K562 (cell line): ENCODE measurements at regions not wholly inside any gene's neighbourhood (a gene's known extent, or its start where the extent isn't known, plus 50 kb on each side); places are given as distances from the start of the nearest gene placed in this dataset.

Source experiments
- ATAC-seq: fragments of 200-7000 bp; cut with Tn5 transposase; 3 replicates; pipeline ENCODE4 v1.9.1; 2020; ENCODE audit warnings: moderate library complexity
- BruUV-seq: library from RNA; stranded (reverse); fragments of 400-500 nt; replicated peaks from 2 replicates; lab custom pipeline; 2021; lab: Mats Ljungman, UMichigan
- CTCF ChIA-PET: fragments of 300-600 bp; formaldehyde crosslinking; extraction: SDS; loops from one replicate; lab custom pipeline; 2021; ENCODE audit warnings: low intra/inter-chr PET ratio; lab: Yijun Ruan, JAX
- POLR2A ChIA-PET: fragments of 300-600, 350-650 bp; sonication (Branson Sonifier 250); formaldehyde crosslinking; extraction: SDS; loops from one replicate; lab custom pipeline; 2021; ENCODE audit warnings: antibody characterized with exemption, inconsistent platforms; lab: Yijun Ruan, JAX
- DNase-seq, 4 experiments: peaks; one replicate each; pipeline versions ENCODE4 v3.0.0 to v3.0.0-alpha.2; 2011 to 2018; ENCODE audit warnings: low spot score in 3 of 4, mixed read lengths in 3 of 4; ENCODE audit errors: extremely low read depth in 1 of 4
- FAIRE-seq: peaks from 2 replicates; lab custom pipeline; 2011; peaks lifted over from hg19 to GRCh38; lab: Jason Lieb, UNC
- H2AFZ ChIP-seq: 2 replicates; pipeline ENCODE4 v1.6.0; 2011; ENCODE audit warnings: low read depth, low read length, control low read depth, inconsistent platforms
- H3K27ac ChIP-seq: fragments of 200-600 bp; 3 replicates; pipeline ENCODE4 v1.8.0; 2011; ENCODE audit warnings: low read depth, mild to moderate bottlenecking, control low read depth, inconsistent platforms, low read length, moderate library complexity, mixed read lengths; ENCODE audit errors: extremely low read depth
- H3K27me3 ChIP-seq, 2 experiments: fragments of 300-600 bp in 1 of 2; 2 replicates in 1 of 2; 3 replicates in 1 of 2; pipeline versions ENCODE4 v1.6.0 to v1.8.0; 2011; ENCODE audit warnings: inconsistent platforms in 2 of 2, low read length in 2 of 2, mild to moderate bottlenecking in 1 of 2, mixed read lengths in 1 of 2, moderate library complexity in 1 of 2; ENCODE audit not compliant: control insufficient read depth in 2 of 2, insufficient read depth in 2 of 2
- H3K36me3 ChIP-seq: fragments of 300-600 bp; 3 replicates; pipeline ENCODE4 v1.8.0; 2011; ENCODE audit warnings: mild to moderate bottlenecking, low read length, inconsistent platforms; ENCODE audit not compliant: control insufficient read depth, insufficient read depth
- H3K4me1 ChIP-seq, 2 experiments: fragments of 200-600 bp in 1 of 2; replicated peaks in 1 of 2; 2 replicates in 1 of 2; 3 replicates in 1 of 2; pipeline versions ENCODE4 v1.5.1 to v1.8.0; 2011; ENCODE audit warnings: inconsistent platforms in 2 of 2, low read length in 2 of 2, mild to moderate bottlenecking in 1 of 2, mixed read lengths in 1 of 2, moderate library complexity in 1 of 2; ENCODE audit not compliant: control insufficient read depth in 2 of 2, insufficient read depth in 2 of 2
- H3K4me2 ChIP-seq: 2 replicates; pipeline ENCODE4 v1.6.1; 2011; ENCODE audit warnings: low read length, control low read depth, inconsistent platforms, mixed read lengths; ENCODE audit not compliant: insufficient read depth
- H3K4me3 ChIP-seq: fragments of 200-600 bp; sonication (generic), shearing (Covaris generic); 2 replicates; pipeline ENCODE4 v1.5.1; 2016; ENCODE audit warnings: control low read depth, inconsistent platforms
- H3K79me2 ChIP-seq: fragments of 200-600 bp; 3 replicates; pipeline ENCODE4 v1.8.0; 2011; ENCODE audit warnings: low read length, inconsistent platforms; ENCODE audit not compliant: control insufficient read depth, insufficient read depth
- H3K9ac ChIP-seq, 2 experiments: 2 replicates each; pipeline versions ENCODE4 v1.6.0 to v1.6.1; 2011; ENCODE audit warnings: low read depth in 2 of 2, low read length in 2 of 2, control low read depth in 1 of 2, inconsistent platforms in 1 of 2, mild to moderate bottlenecking in 1 of 2, mixed read lengths in 1 of 2; ENCODE audit not compliant: insufficient read depth in 1 of 2
- H3K9me1 ChIP-seq: one replicate; pipeline ENCODE4 v1.6.0; 2011; ENCODE audit warnings: inconsistent platforms, mild to moderate bottlenecking, low read length, moderate library complexity; ENCODE audit not compliant: control insufficient read depth, insufficient read depth
- H3K9me3 ChIP-seq: replicated peaks from 2 replicates; pipeline ENCODE4 v1.5.1; 2011; ENCODE audit warnings: low read depth, low read length, inconsistent platforms; ENCODE audit not compliant: control insufficient read depth, insufficient read depth
- H4K20me1 ChIP-seq: replicated peaks from 2 replicates; pipeline ENCODE4 v1.6.1; 2011; ENCODE audit warnings: low read length, inconsistent platforms, mixed read lengths; ENCODE audit not compliant: control insufficient read depth, insufficient read depth
- CAMTA2 ChIP-seq: fragments of 250-450 bp; sonication (Bioruptor Pico); conservative IDR thresholded peaks from 2 replicates; pipeline ENCODE4 v1.5.1; 2022
- CBX8 ChIP-seq: fragments of 200-600 bp; sonication (generic); IDR thresholded peaks from 2 replicates; pipeline ENCODE4 v1.6.1; 2012; ENCODE audit warnings: borderline replicate concordance, mixed run types, low read depth, mild to moderate bottlenecking, moderate library complexity, mixed read lengths, low read length, control low read depth, inconsistent platforms; ENCODE audit not compliant: poor library complexity, severe bottlenecking; ENCODE audit errors: extremely low read depth
- E4F1 ChIP-seq: fragments of 250-450 bp; sonication (Bioruptor Pico); IDR thresholded peaks from 2 replicates; pipeline ENCODE4 v1.5.0; 2021; ENCODE audit warnings: mild to moderate bottlenecking, borderline replicate concordance
- HCFC1 ChIP-seq: IDR thresholded peaks from 2 replicates; pipeline ENCODE4 v1.6.1; 2012; ENCODE audit warnings: low read depth, low read length, improper control_type of control experiment
- HDAC3 ChIP-seq: fragments of 450-650 bp; IDR thresholded peaks from 2 replicates; pipeline ENCODE4 v1.6.1; 2018; ENCODE audit warnings: borderline replicate concordance, mild to moderate bottlenecking, moderate library complexity; ENCODE audit not compliant: partially characterized antibody
- KLF1 ChIP-seq: fragments of 450-650 bp; IDR thresholded peaks from 2 replicates; pipeline ENCODE4 v1.6.1; 2016; ENCODE audit warnings: missing genetic modification characterization, missing compliant biosample characterization
- NFXL1 ChIP-seq: fragments of 450-650 bp; formaldehyde crosslinking; IDR thresholded peaks from 2 replicates; pipeline ENCODE4 v1.4.0; 2021; ENCODE audit warnings: mild to moderate bottlenecking
- SRF ChIP-seq, 2 experiments: fragments of 250-450, 450-650 bp in 1 of 2; sonication (Bioruptor Pico) in 1 of 2; sonication (generic) in 1 of 2; formaldehyde crosslinking; IDR thresholded peaks; 2 replicates each; pipeline versions ENCODE4 v1.5.0 to v1.5.1; 2020 to 2022; ENCODE audit warnings: mild to moderate bottlenecking in 1 of 2, missing genetic modification reagents in 1 of 2
- TAF9B ChIP-seq: fragments of 450-650 bp; IDR thresholded peaks from 2 replicates; pipeline ENCODE4 v1.6.1; 2018; ENCODE audit warnings: mild to moderate bottlenecking; ENCODE audit not compliant: partially characterized antibody
- TBL1XR1 ChIP-seq, 2 experiments: IDR thresholded peaks; 2 replicates each; pipeline ENCODE4 v1.6.1; 2012; ENCODE audit warnings: improper control_type of control experiment in 2 of 2, low read length in 2 of 2, mild to moderate bottlenecking in 1 of 2
- YBX1 ChIP-seq: fragments of 450-650 bp; IDR thresholded peaks from 2 replicates; pipeline ENCODE4 v1.7.1; 2016; ENCODE audit warnings: mild to moderate bottlenecking
- ZKSCAN1 ChIP-seq: fragments of 150-350 bp; IDR thresholded peaks from 2 replicates; pipeline ENCODE4 v1.6.1; 2016; ENCODE audit warnings: low read depth, low read length
- ZKSCAN3 ChIP-seq: fragments of 250-450 bp; sonication (Bioruptor Pico); IDR thresholded peaks from 2 replicates; pipeline ENCODE4 v1.4.0; 2020
- ZNF274 ChIP-seq: IDR thresholded peaks from 2 replicates; pipeline ENCODE4 v1.6.1; 2011; ENCODE audit warnings: low read depth, mild to moderate bottlenecking, low read length, moderate library complexity, borderline replicate concordance
- ZNF589 ChIP-seq: fragments of 200-800 bp; sonication (Bioruptor generic); IDR thresholded peaks from 2 replicates; pipeline ENCODE4 v1.6.1; 2016; ENCODE audit warnings: low read depth, missing genetic modification characterization, missing compliant biosample characterization
- ZNF668 ChIP-seq: fragments of 250-450 bp; sonication (Bioruptor Pico); IDR thresholded peaks from 2 replicates; pipeline ENCODE4 v1.8.0; 2022; ENCODE audit warnings: mild to moderate bottlenecking, inconsistent platforms
- WGBS: fragments of 100-300 bp; shearing (Covaris generic); methylation state at CpG from one replicate; pipeline ENCODE4 v1.1.6; 2016; ENCODE audit warnings: low coverage, mixed read lengths; ENCODE audit not compliant: insufficient coverage; ENCODE audit errors: missing lambda C conversion rate; 5-methylcytosine and 5-hydroxymethylcytosine counted together
- in situ Hi-C: fragments of 300-500 bp; cut with MboI; formaldehyde crosslinking; loops from 4 replicates; pipeline ENCODE4 v1.15.0; 2018; ENCODE audit warnings: inconsistent platforms, mixed read lengths
- intact Hi-C: fragments of 100-400 bp; cut with micrococcal nuclease; formaldehyde crosslinking; loops from 2 replicates; pipeline ENCODE4 v1.14.2; 2022

GRCh38 chr12:111046896-111047295 lies 126.5 kb upstream of the MYL2 start:
- H3K79me2 ChIP-seq = no peaks in the 10 kb centered on the region
- H3K4me1 ChIP-seq = peaks cover 0 to 4% of the 10 kb centered on the region in 2 experiments; a peak in 2 of 5 replicates
- POLR2A ChIA-PET = no interaction called here
- H3K27ac ChIP-seq = no peak overlapping the region
- DNase-seq (no peak), ATAC-seq (no peak), FAIRE-seq (no peak)
- intact Hi-C loops (no loop called here), in situ Hi-C loops (no loop called here)
- 3% methylated on average over 22 of the region's 22 CpGs for WGBS
- BruUV-seq = no TSS peak
- H3K9me3 ChIP-seq = no peaks in the 10 kb centered on the region
- no peak overlapping the region for H3K4me2 ChIP-seq
- no peak overlapping the region for H2AFZ ChIP-seq
- no peaks in the 10 kb centered on the region for H4K20me1 ChIP-seq
- H3K4me3 ChIP-seq = no peak overlapping the region
- no peaks in the 10 kb centered on the region for H3K9me1 ChIP-seq
- CTCF ChIA-PET = no interaction called here
- TF ChIP-seq ZNF274 (no peak), SRF (CRISPR knock-in tag; IDR thresholded peaks at IDR 0.05) (no peak), ZKSCAN3 (CRISPR knock-in tag) (no peak)
- no peak overlapping the region for H3K9ac ChIP-seq
- H3K27me3 ChIP-seq = peaks cover 6 to 54% of the 10 kb centered on the region in 2 experiments; a peak in 3 of 5 replicates
- H3K36me3 ChIP-seq = no peaks in the 10 kb centered on the region

- ATAC-seq (no peak), DNase-seq (no peak), FAIRE-seq (no peak)
- ChIA-PET CTCF (no interaction called here), POLR2A (interaction anchor here (0.6 kb wide), 1 partner anchor 30 kb away, joined by 3 read pairs; no protein-coding TSS in a partner anchor)
- no peak overlapping the region for H2AFZ ChIP-seq
- no peaks in the 10 kb centered on the region for H3K9me1 ChIP-seq
- H3K9me3 ChIP-seq = no peaks in the 10 kb centered on the region
- 3% methylated on average over 5 of the region's 7 CpGs for WGBS
- H3K36me3 ChIP-seq = no peaks in the 10 kb centered on the region
- H3K4me3 ChIP-seq = no peak overlapping the region
- no TSS peak for BruUV-seq
- intact Hi-C loops = no loop called here
- H3K79me2 ChIP-seq = no peaks in the 10 kb centered on the region
- in situ Hi-C loops = no loop called here
- H3K4me1 ChIP-seq = peaks cover 0 to 4% of the 10 kb centered on the region in 2 experiments; a peak in 2 of 5 replicates
- H4K20me1 ChIP-seq = no peaks in the 10 kb centered on the region
- H3K9ac ChIP-seq = no peak overlapping the region
- H3K4me2 ChIP-seq = no peak overlapping the region
- no peak overlapping the region for H3K27ac ChIP-seq
- H3K27me3 ChIP-seq = peaks cover 6 to 60% of the 10 kb centered on the region in 2 experiments; a peak in 3 of 5 replicates
- no peak for TF ChIP-seq ZNF668 (CRISPR knock-in tag)
- no peak for TF ChIP-seq HDAC3
- no peak for TF ChIP-seq CAMTA2 (CRISPR knock-in tag)
- no peak for TF ChIP-seq E4F1 (CRISPR knock-in tag)
- no peak for TF ChIP-seq ZNF589 (CRISPR knock-in tag)
- TF ChIP-seq TBL1XR1 (IDR thresholded peaks at IDR 0.05; ENCODE audit: low read length in 2 of 2) = no peak
- no peak for TF ChIP-seq KLF1 (tag)
- no peak for TF ChIP-seq HCFC1
- no peak for TF ChIP-seq ZKSCAN1
- TF ChIP-seq TAF9B = no peak
- TF ChIP-seq CBX8 = no peak
- TF ChIP-seq NFXL1 (CRISPR knock-in tag) = no peak
- TF ChIP-seq YBX1 = no peak
These were observed 125.6 kb upstream of the MYL2 start for GRCh38 chr12:111045941-111046340.
